NCI-H748 (cell line): ENCODE measurements at regions not wholly inside any gene's neighbourhood (a gene's known extent, or its start where the extent isn't known, plus 50 kb on each side); places are given as distances from the start of the nearest gene placed in this dataset.

Experiments
- DNase-seq: peaks from one replicate; lab custom pipeline; 2025; ENCODE audit not compliant: unreplicated experiment; lab: John Stamatoyannopoulos, UW

GRCh38 chr4:3852309-3852708 lies 86.1 kb downstream of the ADRA2C start:
- no peak for DNase-seq

- DNase-seq: no peak
Measured at GRCh38 chr4:3852711-3853110, 86.5 kb downstream of the ADRA2C start.

- DNase-seq: no peak
Measured at GRCh38 chr4:3853388-3854035, 87.3 kb downstream of the ADRA2C start.

- DNase-seq: no peak
Measured at GRCh38 chr4:3854661-3855060, 88.5 kb downstream of the ADRA2C start.

- no peak for DNase-seq
Measured at GRCh38 chr4:3855646-3856045, 89.5 kb downstream of the ADRA2C start.

- DNase-seq: no peak
Measured at GRCh38 chr4:3856604-3857204, 90.5 kb downstream of the ADRA2C start.

- DNase-seq: no peak
Measured at GRCh38 chr4:3857269-3857926, 91.2 kb downstream of the ADRA2C start.

- peak; percentile 31 for DNase-seq
Measured at GRCh38 chr4:3858046-3858730, 92.0 kb downstream of the ADRA2C start.

- DNase-seq: no peak
Measured at GRCh38 chr4:3858765-3859388, 92.7 kb downstream of the ADRA2C start.

GRCh38 chr4:3859571-3859970 lies 93.4 kb downstream of the ADRA2C start:
- no peak for DNase-seq

GRCh38 chr4:3860061-3860912 lies 94.1 kb downstream of the ADRA2C start:
- no peak for DNase-seq

GRCh38 chr4:3860913-3861636 lies 94.9 kb downstream of the ADRA2C start:
- DNase-seq: no peak

- no peak for DNase-seq
Measured at GRCh38 chr4:3861720-3862639, 95.8 kb downstream of the ADRA2C start.

- DNase-seq: peak; percentile 75
Measured at GRCh38 chr4:3862640-3863420, 96.6 kb downstream of the ADRA2C start.

GRCh38 chr4:3863841-3864741 lies 97.9 kb downstream of the ADRA2C start:
- DNase-seq: no peak

GRCh38 chr4:3864742-3865721 lies 98.8 kb downstream of the ADRA2C start:
- DNase-seq: no peak
